Stimulated activated CD8-positive, alpha-beta memory T cell treated with anti-CD3 and anti-CD28 coated beads, Interleukin-15, amount 100 ng/mL, for 48 hours (primary cell): ENCODE measurements at regions not wholly inside any gene's neighbourhood (a gene's known extent, or its start where the extent isn't known, plus 50 kb on each side); places are given as distances from the start of the nearest gene placed in this dataset.
"Not testable (repeated sequence)": the region's sequence is repeated elsewhere in the genome, so short reads cannot be mapped to it uniquely, and the experiment has no call there.

ENCODE experiments used
- DNase-seq, 2 donors: peaks; one replicate each; pipeline ENCODE4 v3.0.0-alpha.2; 2020; ENCODE audit warnings: low read depth in 2 of 2

DNA sequence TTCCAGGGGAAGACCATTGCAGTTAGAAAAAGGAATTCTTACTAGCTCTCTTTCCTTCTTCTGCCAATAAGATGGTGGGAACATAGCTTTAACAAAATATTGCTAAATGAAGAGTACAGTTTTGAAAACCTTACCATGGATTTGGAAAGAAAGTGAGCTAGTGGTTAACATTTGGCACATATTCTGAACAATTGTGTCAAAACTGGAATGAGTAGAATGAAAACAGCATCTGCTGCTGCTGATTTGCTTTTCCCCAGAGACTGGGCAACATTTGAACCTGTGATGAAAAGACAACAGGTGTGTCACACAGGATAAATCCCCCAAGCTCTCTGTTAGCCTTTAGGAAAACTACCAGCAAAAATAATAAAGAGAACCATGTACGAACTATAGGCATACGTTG lies 761.4 kb downstream of the KCNA4 start:
- DNase-seq = no peak

DNA sequence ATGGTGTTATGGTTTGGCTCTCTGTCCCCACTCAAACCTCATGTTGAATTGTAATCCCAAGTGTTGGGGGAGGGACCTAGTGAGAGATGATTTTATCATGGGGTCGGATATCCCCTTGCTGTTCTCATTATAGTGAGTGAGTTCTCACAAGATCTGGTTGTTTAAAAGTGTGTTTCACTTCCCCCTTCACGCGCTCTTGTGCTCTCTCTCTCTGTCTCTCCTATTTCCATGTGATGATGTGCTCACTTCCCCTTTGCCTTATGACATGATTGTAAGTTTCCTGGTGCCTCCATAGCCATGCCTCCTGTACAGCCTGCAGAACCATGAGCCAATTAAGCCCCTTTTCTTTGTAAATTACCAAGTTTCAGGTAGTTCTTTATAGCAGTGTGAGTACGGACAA lies 765.1 kb downstream of the KCNA4 start:
- no peak for DNase-seq

DNA sequence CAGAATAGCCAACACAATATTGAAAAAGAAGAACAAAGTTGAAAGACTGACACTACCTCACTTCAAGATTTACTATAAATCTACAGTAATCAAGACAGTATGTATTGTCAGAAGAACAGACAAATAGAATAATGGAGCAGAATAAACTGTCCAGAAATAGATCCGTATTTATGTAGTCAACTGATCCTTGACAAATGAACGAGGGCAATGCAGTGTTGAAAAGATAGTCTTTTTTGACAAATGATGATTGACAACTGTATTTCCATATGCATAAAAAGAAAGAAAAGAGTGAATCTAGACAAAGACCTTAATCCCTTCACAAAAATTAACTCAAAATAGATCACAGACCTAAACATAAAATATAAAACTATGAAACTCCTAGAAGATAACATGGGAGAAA lies 767.1 kb downstream of the KCNA4 start:
- no peak for DNase-seq

DNA sequence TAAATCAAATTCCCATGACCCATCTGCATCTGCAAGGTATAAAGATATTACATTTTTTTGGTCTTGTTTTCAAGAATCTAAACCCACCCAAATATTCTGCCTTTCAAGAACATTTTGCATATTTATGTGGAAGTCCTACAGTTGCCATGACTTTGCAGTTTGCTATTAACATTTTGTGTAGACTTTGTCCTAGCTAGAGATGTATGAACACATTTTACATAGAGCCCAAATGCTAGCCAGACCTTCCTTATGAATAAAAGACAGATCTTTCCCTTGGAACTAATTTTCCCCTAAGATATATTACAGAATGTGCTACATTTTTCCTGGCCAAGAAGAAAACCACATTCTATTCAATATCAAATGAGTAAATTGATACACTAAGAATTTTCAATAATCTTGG lies 772.5 kb downstream of the KCNA4 start:
- DNase-seq = no peak

DNA sequence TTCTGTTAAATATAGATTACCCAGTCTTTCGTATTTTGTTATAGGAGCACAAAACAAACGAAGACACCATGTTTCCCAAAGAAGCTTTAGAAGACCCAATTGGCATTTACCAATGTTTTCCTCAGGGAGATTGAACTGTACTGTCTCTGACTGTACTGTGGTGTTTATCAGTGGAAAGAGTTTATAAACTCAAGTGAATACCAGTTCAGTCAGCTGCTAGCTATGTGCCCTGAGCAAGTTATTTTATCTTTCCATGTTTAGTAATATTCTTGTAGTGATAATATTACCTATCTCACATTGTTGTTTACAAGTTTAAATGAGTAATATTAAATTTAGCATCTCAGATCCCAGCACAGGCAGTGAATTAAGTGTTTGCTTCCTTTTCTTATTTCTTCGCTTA lies 773.2 kb downstream of the KCNA4 start:
- no peak for DNase-seq

DNA sequence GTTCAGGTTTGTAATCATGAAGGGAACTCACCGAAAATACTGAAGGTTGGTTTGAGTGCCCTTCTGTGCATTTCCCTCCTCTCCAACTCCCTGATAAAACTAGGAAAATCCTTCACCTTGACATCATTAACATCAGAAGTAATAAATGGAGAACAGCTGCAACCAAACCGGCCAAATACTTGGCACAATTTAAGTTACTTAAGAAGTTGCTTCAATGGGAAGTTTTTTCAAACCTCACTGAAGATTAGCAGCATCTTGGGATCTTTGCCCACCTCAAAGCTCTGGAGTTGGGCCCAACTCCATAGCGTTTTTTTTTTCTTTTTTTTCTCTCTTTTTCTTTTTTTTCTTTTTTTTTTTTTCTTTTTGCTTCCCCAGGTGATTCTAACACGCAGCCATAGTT lies 784.8 kb downstream of the KCNA4 start:
- no peak for DNase-seq

DNA sequence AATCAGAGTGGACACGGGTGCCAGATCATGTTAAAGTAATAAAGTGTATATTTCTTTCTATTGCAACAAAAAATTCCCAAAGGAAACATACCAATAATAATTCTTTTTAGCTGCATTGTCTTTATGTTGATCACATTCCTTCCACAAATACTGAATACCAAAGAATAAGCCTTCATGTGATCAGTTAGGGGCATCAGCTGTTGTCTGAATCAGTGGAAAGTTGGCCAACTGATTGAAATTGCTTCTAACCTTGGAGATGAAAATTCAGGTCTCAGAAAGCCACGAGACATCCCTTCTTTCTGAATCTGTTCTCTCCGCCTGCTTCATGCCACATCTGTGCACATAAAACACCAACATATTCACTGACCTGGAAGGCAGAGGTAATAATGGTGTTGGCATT lies 785.2 kb downstream of the KCNA4 start:
- no peak for DNase-seq

DNA sequence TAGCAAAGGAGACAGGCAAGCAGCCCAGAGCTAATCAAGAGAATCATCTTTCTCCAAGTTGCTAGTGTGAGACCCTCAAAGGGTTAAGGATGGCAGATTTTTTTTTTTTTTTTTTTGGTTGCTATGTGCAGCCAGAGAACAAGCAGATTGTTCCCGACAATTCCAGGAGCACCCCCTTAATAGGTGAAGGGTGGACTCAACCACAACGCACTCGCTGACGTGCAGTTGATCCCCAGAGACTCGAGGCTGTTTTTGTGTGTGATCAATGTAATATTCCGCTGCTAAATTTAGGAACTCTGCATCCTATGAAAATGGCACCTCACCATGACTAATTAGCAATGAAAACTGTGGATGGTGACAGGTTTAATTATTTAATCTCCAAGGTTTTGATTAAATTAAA lies 789.0 kb downstream of the KCNA4 start:
- no peak for DNase-seq

DNA sequence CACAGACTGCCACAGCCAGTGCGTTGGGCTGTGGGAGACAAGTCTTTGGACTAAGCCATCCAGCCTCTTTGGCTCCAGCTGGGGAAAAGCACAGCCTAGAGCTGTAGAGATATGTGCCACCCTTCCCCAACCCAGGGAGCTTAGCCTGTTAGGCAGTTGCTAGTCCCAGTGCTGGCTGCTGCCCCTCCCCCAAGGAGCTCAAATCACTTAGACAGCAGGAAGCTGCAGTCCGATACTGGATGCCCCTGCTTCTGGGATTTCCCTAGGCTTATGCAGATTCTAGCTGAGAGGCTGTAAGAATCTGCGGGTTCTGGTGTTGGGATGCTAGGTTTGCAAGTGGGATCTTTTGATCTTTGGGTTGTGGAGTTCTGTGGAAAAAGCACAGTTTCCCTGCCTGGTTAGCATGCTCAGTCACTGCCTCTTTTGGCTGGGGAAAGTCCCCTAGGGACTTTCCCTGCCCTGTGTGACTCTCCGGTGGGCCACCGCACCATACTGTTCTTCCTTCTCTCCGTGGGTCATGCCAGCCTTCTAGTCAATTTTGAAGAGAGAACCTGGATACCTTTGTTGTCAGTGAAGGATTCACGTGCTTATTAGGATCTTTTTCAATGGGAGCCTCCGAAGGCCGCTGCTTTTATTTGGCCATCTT lies 792.0 kb downstream of the KCNA4 start:
- no peak for DNase-seq

DNA sequence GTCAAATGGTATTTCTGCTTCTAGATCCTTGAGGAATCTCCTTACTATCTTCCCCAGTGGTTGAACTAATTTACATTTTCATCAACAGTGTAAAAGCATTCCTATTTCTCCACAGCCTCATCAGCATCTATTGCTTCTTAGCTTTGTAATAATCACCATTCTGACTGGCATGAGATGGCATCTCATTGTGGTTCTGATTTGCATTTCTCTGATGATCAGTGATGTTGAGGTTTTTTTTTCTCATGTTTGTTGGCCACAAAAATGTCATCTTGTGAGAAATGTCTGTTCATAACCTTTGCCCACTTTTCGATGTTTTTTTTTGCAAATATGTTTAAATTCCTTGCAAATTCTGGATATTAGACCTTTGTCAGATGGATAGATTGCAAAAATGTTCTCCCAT lies 797.3 kb downstream of the KCNA4 start:
- DNase-seq = not testable (repeated sequence)

DNA sequence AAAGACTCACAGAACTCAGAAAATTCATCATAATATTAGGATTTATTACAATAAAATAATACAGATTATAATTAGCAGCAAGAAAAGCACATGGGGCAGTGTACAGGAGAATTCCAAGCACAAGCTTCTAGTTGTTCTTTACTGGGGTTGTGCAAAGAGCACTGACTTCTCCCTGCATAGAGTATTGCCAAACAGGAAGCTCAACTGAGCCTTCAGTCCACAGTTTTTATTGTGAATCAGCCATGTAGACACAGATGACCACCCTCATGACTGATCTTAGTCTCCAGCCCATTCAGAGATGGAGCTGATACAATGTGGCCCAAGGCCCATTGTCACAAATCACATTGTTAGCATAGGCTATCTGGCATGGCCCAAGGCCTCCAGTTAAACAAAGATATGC lies 798.9 kb downstream of the KCNA4 start:
- no peak for DNase-seq

DNA sequence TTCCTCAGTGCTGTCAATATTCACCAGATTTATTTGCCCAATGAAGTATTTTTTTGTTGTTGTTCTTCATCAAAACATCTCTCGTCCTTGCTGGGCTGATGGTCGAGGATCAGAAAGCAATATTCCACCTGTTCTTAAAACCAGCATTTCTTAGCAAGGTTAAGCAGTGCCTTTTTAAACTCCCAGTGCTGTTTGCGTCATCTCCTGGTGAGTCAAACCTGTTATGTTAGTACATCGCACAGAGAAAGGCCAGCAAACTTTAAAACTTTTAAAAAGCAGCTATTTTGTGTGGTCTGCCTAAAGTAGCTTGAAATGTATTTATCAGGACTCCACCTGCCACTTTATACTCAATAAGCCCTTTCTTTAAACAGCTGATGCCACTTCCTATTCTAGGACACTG lies 802.0 kb downstream of the KCNA4 start:
- DNase-seq = no peak

DNA sequence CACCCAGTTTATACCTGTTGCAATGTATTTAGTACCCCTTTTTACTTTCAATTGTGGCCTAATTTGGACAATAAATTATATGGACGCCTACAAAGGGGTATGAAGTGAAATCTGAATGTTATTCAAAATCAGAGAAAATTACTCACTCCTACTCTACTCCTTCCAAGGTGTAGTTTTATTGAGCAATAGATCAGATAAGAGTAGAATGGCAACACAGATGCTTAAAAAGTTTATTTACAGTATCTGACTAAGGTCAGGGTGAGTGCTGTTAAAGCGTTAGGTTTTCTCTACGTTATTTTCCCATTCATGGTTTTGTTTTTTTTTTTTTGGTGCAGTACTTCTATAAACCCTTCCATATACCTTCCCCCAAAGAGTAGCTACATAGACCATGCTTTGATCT lies 805.6 kb downstream of the KCNA4 start:
- DNase-seq = no peak

DNA sequence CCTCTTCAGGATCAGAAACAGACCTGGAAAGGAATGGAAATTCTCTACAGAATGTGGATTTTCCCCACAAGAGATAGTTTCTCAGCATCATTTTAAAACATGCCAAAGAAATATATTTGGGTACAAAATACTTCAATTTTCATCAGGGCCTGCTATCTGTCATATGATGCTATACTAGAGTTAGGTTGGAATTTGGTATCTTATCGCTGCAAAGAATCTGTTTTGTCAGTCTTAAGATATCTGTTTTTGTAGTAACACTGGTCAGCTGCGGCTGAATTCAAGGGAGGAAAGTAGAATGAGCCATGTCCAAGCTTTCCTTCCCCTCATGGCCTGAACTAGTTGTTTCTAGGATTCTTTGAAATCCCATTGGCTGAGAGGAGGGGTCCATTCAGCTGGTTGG lies 806.4 kb downstream of the KCNA4 start:
- no peak for DNase-seq

DNA sequence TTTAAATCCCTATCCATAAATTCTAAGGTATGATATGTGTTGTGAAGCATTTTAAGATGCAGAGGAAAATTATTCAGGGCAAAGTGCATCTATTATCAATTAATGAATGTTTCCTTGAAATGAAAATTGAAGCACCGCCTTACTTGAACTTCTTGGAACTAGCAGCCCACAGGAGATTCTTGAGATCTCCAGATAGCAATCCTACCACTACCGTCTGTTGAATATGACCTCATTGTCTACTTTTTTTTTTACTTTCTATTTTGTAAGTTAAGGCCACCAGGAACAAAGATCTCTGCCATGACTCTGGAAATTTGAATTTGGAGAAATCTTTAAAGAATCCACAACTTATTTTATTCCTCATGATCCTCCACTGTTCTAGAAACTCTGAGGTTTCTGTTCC lies 808.7 kb downstream of the KCNA4 start:
- DNase-seq = no peak

DNA sequence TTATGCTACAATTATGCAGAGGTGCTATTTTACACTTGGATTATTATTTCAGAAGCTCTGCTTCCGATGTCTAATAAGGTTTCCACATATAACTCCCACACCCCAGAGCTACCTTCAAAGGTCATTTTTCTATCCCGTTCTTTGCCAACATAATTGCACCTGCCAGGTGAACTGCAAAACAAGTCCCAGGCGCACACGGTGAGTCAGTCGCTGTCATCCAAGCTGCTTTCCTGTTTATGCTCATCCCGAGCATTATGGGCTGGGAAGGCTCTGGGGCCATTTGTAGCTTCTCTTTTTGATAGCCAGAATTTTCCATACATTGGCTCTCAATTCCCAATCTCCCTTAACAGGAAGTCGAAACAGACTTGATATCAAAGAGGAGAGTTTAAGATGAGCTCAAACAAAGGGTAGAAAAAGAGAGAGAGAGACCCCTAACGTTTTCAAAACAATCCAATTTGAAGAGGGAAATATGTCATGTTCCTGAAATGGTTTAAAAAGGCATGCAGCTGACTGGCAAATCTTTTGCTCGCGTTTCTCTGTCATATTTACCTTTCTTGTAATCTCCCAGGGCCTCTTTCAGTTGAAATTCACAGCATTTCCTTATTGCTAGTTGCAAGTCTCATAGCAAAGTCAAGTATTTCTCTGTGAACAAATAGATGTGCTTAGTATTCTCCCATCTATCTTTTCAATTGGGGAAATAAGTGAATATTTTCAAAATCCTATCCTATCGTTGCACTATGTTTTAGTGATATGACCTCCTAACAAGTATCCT lies 815.9 kb downstream of the KCNA4 start:
- DNase-seq = no peak

DNA sequence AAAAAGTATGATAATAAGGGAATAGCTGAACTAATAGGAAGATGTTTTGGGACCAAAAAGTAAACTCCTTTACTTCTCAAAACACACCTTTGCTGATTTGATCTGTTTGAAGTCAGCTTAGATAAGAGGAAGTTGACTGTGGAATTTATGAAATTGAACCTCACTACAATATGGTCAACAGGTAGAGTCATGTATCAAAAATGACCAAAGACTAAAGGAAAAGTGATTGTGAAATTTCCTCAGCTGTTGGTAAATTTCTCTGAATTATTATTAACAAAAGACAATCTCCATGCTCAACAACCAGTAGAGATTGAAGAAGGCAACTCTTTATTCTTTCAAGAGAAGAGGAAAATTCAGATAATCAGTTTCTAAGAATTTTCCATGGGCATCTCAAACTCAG lies 826.5 kb downstream of the KCNA4 start:
- no peak for DNase-seq

DNA sequence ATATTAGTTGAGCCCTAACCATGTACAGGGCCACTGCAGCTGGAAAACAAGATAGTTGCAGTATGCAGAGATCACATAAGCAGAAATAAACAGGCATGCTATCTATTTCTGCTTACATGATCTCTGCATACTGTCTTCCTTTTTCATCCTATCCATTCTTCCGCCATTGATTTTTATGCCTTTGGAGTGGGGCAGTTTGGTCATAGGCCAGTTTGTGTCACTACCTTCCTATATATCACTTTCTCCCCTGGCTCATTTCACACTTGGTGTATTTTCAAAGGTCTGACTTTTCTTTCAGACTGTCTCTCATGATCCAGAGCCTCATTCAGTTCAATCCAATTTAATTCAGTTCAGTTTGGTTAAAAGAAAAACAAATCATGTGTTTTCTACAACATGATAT lies 829.6 kb downstream of the KCNA4 start:
- DNase-seq = no peak

DNA sequence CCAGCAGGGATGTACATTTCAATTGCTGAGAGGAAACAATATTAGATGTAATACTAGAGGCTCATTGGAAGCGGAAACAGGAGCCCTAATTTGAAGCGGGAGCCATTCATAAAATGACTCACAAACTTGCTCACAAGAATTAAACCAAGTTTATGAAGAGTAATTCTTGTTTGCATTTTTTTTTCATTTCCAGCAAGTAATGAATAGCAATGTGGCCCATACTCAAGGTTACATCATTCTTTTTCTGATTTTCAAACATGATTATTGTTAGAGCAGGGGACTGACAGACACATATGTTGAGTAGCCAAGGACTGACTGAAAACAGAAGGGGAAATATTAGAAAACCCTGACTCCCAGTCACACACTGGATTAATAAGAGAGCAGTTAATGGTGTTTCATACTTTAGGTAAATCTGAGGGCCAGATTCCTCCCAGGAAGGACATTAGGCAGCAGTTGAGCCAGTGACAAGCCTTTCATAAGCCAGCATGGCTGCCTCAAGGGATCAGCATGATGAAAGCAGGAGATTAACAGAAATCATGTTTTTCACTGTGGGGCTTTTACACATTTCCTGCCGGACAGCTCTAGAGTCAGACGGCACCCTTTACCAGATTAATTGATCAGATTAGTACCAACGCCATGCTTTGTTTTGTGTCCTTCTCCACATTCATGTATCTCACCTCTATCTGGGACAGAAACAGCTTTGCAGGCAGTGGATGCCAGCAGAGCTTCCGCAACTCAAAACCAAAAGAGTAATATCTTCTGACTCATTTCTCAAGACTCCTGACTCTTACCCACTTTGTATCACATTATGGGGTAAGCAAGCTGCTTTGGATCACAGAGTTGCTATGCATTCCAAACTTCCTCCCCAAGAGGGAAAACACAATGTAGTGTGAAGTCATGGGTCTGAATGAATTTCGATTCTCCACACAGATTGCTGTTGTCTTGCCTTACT lies 831.6 kb downstream of the KCNA4 start:
- no peak for DNase-seq

DNA sequence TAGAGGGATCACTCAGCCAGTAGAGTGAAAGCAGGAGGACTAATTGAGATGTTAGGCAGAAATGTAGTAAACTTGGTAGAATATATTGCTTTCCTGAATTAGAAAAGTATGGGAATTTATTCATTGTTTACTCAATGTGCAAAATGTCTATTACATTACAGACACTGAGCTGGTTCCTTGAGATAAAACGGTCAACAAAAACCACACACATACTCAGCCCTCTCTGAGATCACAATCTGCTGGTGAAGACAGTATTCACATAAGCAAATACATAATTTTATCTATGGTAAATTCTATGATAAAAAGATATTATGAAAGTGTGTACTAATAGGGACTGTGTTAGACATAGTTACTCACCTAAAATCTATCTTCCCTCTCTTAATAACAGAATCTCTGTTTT lies 833.5 kb downstream of the KCNA4 start:
- no peak for DNase-seq

DNA sequence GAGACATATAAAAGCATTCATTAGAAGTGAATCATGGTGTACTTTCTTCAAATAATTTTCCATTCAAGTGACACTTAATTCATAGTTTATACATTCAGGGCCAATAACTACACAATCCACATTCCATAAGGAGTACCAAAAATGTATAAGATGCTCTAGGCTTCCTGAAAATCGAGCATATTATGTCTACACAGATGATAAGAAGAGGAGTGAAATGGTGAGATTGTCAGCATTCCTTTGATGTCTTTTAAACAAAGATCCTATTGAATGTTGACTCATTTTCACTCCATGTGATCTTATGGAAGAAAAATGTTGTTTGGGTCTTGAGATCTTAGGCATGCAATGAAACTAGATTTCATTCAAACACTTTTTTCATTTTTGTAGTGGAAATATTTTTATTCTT lies 843.2 kb downstream of the KCNA4 start:
- no peak for DNase-seq

DNA sequence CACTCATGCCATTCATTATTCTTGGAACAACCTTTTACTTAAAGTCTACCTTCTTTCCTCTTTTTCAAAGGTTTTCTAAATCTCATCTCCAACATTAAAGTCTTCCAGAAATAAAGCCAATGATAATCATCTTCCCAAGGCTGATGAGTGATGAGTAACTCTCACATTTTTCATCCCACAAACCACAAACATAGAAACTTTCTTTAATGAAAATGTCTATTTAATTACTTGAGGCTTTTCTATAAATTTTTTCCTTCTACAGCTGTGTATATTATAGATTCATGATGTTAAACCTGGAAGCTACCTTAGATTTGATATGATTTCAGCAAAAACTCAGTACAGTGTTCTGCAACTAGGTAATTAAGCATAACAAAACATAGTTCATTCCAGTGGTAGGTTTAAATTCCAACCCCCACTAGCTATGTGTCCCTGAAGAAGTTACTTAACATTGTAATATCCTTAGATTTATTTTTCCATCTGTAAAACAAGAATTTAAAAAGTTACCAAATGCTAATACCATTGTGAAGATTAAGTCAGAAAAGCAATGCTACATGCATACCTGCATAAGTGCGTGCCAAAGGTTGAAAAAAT lies 845.4 kb downstream of the KCNA4 start:
- no peak for DNase-seq
